ENCODE measurements at regions not wholly inside any gene's neighbourhood (a gene's known extent, or its start where the extent isn't known, plus 50 kb on each side); places are given as distances from the start of the nearest gene placed in this dataset.

GRCh38 chr3:95227092-95227491 is 1164.2 kb downstream of the NSUN3 start (continued):
- TF ChIP-seq, protein P1, sequence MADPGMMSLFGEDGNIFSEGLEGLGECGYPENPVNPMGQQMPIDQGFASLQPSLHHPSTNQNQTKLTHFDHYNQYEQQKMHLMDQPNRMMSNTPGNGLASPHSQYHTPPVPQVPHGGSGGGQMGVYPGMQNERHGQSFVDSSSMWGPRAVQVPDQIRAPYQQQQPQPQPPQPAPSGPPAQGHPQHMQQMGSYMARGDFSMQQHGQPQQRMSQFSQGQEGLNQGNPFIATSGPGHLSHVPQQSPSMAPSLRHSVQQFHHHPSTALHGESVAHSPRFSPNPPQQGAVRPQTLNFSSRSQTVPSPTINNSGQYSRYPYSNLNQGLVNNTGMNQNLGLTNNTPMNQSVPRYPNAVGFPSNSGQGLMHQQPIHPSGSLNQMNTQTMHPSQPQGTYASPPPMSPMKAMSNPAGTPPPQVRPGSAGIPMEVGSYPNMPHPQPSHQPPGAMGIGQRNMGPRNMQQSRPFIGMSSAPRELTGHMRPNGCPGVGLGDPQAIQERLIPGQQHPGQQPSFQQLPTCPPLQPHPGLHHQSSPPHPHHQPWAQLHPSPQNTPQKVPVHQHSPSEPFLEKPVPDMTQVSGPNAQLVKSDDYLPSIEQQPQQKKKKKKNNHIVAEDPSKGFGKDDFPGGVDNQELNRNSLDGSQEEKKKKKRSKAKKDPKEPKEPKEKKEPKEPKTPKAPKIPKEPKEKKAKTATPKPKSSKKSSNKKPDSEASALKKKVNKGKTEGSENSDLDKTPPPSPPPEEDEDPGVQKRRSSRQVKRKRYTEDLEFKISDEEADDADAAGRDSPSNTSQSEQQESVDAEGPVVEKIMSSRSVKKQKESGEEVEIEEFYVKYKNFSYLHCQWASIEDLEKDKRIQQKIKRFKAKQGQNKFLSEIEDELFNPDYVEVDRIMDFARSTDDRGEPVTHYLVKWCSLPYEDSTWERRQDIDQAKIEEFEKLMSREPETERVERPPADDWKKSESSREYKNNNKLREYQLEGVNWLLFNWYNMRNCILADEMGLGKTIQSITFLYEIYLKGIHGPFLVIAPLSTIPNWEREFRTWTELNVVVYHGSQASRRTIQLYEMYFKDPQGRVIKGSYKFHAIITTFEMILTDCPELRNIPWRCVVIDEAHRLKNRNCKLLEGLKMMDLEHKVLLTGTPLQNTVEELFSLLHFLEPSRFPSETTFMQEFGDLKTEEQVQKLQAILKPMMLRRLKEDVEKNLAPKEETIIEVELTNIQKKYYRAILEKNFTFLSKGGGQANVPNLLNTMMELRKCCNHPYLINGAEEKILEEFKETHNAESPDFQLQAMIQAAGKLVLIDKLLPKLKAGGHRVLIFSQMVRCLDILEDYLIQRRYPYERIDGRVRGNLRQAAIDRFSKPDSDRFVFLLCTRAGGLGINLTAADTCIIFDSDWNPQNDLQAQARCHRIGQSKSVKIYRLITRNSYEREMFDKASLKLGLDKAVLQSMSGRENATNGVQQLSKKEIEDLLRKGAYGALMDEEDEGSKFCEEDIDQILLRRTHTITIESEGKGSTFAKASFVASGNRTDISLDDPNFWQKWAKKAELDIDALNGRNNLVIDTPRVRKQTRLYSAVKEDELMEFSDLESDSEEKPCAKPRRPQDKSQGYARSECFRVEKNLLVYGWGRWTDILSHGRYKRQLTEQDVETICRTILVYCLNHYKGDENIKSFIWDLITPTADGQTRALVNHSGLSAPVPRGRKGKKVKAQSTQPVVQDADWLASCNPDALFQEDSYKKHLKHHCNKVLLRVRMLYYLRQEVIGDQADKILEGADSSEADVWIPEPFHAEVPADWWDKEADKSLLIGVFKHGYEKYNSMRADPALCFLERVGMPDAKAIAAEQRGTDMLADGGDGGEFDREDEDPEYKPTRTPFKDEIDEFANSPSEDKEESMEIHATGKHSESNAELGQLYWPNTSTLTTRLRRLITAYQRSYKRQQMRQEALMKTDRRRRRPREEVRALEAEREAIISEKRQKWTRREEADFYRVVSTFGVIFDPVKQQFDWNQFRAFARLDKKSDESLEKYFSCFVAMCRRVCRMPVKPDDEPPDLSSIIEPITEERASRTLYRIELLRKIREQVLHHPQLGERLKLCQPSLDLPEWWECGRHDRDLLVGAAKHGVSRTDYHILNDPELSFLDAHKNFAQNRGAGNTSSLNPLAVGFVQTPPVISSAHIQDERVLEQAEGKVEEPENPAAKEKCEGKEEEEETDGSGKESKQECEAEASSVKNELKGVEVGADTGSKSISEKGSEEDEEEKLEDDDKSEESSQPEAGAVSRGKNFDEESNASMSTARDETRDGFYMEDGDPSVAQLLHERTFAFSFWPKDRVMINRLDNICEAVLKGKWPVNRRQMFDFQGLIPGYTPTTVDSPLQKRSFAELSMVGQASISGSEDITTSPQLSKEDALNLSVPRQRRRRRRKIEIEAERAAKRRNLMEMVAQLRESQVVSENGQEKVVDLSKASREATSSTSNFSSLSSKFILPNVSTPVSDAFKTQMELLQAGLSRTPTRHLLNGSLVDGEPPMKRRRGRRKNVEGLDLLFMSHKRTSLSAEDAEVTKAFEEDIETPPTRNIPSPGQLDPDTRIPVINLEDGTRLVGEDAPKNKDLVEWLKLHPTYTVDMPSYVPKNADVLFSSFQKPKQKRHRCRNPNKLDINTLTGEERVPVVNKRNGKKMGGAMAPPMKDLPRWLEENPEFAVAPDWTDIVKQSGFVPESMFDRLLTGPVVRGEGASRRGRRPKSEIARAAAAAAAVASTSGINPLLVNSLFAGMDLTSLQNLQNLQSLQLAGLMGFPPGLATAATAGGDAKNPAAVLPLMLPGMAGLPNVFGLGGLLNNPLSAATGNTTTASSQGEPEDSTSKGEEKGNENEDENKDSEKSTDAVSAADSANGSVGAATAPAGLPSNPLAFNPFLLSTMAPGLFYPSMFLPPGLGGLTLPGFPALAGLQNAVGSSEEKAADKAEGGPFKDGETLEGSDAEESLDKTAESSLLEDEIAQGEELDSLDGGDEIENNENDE (IDR thresholded peaks at IDR 0.05; ENCODE audit: insufficient replicate concordance, low read length) = no peak
- no peak for TF ChIP-seq CEBPB (IDR thresholded peaks at IDR 0.05; ENCODE audit: low read depth, low read length)
- no peak for TF ChIP-seq BRCA1 (IDR thresholded peaks at IDR 0.05; ENCODE audit: low read depth, low read length)

Measured in H1 (cell line).